ENCODE measurements at regions not wholly inside any gene's neighbourhood (a gene's known extent, or its start where the extent isn't known, plus 50 kb on each side); places are given as distances from the start of the nearest gene placed in this dataset.

DNA sequence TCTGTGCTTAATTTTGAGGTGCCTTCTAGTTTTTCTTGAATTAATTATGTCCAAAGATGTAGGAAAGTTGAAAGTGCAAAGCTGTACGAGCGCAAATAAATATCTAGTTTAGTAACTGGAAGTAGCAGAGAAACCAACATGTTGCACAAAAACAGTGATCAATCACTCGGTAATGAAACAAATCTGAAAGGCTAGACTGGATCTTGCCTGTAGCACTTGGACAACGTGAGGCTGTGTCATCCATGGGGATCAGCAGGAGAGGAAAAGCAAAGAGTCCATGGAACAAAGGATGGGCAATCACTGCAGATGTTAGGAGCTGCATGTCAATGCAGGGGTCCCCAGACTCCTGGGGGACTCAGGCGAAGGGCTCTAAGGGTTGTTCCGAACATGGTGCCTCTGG lies 424.2 kb downstream of the IRX1 start:
- no peak for TF ChIP-seq CTCF (IDR thresholded peaks at IDR 0.05)
- H3K27ac ChIP-seq: peak overlapping the region; percentile 47 to 61
- no peaks in the 10 kb centered on the region for H3K4me1 ChIP-seq
- no peaks in the 10 kb centered on the region for H3K27me3 ChIP-seq
- intact Hi-C loops (cut with DNase I): no loop called here
- H3K36me3 ChIP-seq: no peaks in the 10 kb centered on the region
- no peak overlapping the region for H3K4me3 ChIP-seq
- H3K9me3 ChIP-seq: no peaks in the 10 kb centered on the region
- DNase-seq (ENCODE audit: low spot score in 2 of 2): no peak

DNA sequence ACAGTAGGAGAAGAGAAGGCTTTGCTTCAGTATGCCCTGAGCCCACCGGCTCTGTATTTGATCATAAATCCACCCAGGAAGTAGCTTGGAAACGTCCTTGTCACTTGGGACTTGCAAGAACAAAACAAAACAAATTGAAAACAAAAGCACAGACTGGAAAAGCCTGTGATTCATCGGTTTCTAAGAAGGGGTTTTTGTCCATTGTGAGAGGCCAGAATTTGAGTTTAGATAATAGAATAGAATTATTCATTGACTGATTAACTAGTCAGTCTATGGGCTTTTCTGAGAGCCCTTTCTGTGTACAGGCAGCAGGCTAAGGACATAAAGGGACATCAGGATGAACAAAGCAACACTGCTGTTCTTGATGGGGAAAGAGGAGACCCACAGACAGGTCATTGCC lies 424.8 kb downstream of the IRX1 start:
- Histone ChIP-seq H3K4me3 (no peak overlapping the region), H3K36me3 (no peaks in the 10 kb centered on the region), H3K4me1 (no peaks in the 10 kb centered on the region), H3K27me3 (no peaks in the 10 kb centered on the region), H3K27ac (peak overlapping the region; percentile 44 to 61), H3K9me3 (no peaks in the 10 kb centered on the region)
- intact Hi-C loops (cut with DNase I): no loop called here
- no peak for DNase-seq (ENCODE audit: low spot score in 2 of 2)
- TF ChIP-seq CTCF (IDR thresholded peaks at IDR 0.05): no peak

DNA sequence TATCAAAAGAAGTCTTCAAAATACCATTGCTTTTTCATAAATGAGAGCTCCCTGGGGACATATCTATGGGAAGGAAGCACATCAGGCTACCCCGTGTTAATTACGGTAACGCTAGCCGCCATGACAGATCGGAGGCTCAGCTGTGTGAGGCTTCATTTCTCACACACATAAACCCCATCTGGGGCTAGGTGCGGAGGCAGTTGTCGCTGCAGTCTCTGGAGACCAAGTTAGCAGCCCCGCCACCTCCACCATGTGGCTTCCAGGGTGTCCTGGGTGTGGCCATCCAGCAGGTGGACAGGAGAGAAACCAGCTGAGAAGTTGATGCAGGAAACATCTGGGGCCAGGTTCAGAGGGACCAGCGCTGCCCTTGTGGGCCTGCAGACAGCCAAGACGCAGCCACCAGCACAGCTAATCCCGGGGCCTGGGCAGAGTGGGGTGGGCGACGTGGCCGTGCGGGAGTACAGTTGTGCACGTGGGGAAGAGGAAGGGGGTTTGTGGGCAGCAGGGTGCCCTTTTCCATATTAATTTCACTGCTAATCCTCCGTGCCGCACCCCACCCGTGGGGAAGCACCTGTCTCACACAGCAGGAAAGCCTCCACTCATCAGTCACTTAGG lies 426.5 kb downstream of the IRX1 start:
- intact Hi-C loops (cut with DNase I): no loop called here
- H3K9me3 ChIP-seq: no peaks in the 10 kb centered on the region
- no peak for DNase-seq (ENCODE audit: low spot score in 2 of 2)
- no peaks in the 10 kb centered on the region for H3K27me3 ChIP-seq
- no peak for TF ChIP-seq CTCF (IDR thresholded peaks at IDR 0.05)
- no peak overlapping the region for H3K4me3 ChIP-seq
- no peak overlapping the region for H3K27ac ChIP-seq
- no peaks in the 10 kb centered on the region for H3K36me3 ChIP-seq
- no peaks in the 10 kb centered on the region for H3K4me1 ChIP-seq

GRCh38 chr5:4023091-4023752 lies 427.6 kb downstream of the IRX1 start:
- H3K4me1 ChIP-seq: no peaks in the 10 kb centered on the region
- intact Hi-C loops (cut with DNase I): no loop called here
- no peak overlapping the region for H3K27ac ChIP-seq
- H3K9me3 ChIP-seq: no peaks in the 10 kb centered on the region
- no peak for DNase-seq (ENCODE audit: low spot score in 2 of 2)
- H3K27me3 ChIP-seq: no peaks in the 10 kb centered on the region
- H3K36me3 ChIP-seq: no peaks in the 10 kb centered on the region
- TF ChIP-seq CTCF (IDR thresholded peaks at IDR 0.05): no peak
- no peak overlapping the region for H3K4me3 ChIP-seq

GRCh38 chr5:4023753-4024335 lies 428.2 kb downstream of the IRX1 start:
- Histone ChIP-seq H3K4me3 (no peak overlapping the region), H3K4me1 (no peaks in the 10 kb centered on the region), H3K9me3 (no peaks in the 10 kb centered on the region), H3K36me3 (no peaks in the 10 kb centered on the region), H3K27me3 (no peaks in the 10 kb centered on the region), H3K27ac (no peak overlapping the region)
- DNase-seq (ENCODE audit: low spot score in 2 of 2): no peak
- intact Hi-C loops (cut with DNase I): no loop called here
- TF ChIP-seq CTCF (IDR thresholded peaks at IDR 0.05): no peak
